ENCODE measurements at regions not wholly inside any gene's neighbourhood (a gene's known extent, or its start where the extent isn't known, plus 50 kb on each side); places are given as distances from the start of the nearest gene placed in this dataset.

GRCh38 chr12:92089559-92089958 is 56.1 kb downstream of the BTG1 start:
- DNase-seq, result no peak

- DNase-seq, result no peak
Measured at GRCh38 chr12:92088805-92089204, 56.8 kb downstream of the BTG1 start.

DNA sequence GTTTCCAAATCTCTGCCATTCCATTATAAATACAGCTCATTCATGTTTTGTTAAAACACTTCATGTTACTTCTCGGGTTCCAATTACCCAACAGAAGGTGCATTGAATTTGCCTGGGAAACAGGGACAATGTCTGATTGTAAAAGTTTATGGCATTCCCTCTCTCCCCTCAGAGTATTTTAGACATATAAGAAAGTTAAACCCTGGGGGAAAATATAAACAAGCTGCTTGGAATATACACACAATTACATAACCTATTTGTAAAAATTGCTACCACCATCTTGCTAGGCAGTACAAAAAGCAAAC is 60.0 kb downstream of the BTG1 start:
- no peak for DNase-seq

DNA sequence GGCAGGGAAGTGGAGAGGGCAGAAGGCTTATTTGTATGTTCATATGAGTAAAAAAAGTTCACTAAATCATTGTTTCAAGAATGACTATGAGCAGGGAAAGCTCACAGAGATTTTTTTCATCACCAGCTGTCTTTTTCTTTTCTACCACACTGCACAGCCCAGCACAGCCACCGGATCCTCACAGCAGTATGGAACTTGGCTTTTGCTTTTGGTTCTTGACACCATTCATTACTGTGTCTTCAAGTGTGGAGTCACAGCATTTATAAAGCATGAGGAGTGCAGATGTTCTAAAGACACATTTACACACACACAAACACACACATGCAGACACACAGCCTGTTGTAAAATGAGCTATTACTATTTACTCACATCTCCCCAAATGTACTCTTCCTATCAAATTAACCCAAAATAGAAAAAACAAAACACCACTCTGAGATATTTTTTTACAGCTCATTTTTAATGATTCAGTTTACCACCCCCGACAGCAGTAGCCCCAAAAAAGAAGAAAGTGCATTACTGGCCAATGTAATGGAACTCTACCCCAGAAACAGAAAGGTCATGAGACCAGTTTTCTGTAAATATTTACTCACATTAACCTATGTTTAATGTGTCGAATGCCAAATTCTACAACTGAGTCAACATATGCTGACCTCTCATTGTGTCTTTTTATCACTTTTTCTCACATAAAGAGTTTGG is 60.5 kb downstream of the BTG1 start:
- no peak for DNase-seq

- DNase-seq, result no peak
Measured at GRCh38 chr12:92080911-92081285, 64.7 kb downstream of the BTG1 start.

DNA sequence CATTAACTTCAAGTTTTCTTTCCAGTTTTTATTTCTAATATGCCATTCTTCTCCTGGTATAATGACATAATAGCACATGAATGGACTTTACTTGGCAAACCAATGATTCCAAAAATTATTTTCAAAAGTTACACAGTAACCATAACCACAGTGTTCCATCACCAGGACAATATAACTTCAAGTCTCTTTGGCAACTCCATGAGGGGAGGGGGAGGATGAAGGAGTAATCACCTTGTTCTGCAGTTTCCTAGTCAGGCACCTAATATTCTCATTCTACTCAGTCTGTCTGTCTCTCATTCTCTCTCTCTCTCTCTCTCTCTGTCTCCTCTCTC is 66.6 kb downstream of the BTG1 start:
- no peak for DNase-seq

- no peak for DNase-seq
Measured at GRCh38 chr12:92078167-92079053, 67.2 kb downstream of the BTG1 start.

DNA sequence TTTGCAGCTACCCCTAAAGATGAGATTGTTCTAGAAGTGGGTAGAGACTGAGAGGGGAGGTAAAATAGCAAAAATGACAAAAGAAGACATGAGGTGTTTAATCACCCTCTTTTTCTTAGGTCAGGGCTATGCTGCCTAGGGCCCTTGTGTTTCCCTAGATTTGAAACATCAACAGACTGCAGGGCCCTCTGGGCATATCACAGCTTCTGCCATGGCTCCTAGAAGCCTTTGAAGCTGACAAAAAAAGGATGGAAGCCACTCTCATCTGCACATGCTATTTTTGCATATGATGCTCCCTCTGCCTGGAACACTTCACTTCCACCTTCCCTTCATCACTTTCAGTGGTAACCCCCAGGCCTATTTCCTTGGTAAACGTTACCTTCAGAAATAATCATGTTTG is 68.1 kb downstream of the BTG1 start:
- DNase-seq, result no peak

DNA sequence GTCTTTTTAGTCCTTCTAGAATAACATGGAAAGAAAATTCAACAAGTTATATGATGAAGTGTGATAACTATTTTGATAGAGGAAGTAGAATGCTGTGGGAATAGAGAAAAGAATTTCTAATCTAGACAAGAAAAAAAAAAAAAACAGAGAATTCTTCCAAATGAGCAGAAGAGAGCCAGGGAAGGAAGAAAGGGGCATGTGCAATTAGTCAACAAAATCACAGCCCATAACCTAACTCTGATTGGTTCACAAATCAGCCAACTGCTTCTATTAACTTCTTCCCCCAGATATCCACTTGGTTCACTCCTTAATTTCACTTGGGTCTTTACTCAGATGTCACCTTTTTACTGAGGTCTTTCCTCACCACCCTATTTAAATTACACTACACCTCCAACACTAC is 69.5 kb downstream of the BTG1 start:
- DNase-seq, result no peak

DNA sequence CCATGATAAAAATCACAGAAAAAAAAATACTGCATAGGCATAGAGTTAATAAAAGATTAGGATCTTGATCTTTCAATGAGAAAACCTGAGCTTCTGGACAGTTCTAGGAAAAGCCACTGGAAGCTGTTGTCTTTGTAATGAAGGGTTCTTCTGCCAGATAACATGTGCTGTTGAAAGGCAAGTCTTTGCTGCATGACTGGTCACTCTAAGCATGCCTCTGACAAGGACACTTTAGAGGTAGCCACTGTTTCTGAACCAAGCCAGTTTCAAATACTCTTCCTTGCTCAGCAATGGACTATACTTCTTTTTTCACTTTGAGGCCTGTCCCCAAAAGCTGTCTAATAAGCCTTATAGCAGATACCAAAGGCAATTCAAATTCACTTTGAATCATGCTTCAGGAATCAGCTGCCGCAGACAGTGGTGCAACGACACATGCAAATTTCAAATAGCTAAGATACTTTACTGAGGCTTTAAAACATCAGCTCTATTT is 70.2 kb downstream of the BTG1 start:
- DNase-seq, result no peak

DNA sequence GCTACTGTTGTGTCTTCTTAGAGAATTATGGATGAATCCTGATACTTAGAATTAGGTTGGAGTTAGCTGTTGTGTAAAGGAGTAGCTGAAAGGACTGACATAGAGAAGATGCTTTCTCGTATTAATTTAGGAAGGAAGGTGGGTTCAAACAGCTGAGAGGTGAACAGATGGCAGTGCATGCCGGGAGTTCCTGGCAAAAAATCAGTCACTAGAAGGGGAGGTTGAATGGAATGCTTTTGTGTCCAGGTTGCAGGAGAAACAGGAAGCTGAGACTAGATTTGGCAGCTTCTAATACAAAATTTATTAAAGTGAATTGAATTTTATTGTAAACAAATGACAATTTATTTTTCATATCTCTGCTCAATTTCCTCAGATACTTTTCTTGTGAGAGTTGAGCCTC is 70.8 kb downstream of the BTG1 start:
- DNase-seq, result no peak

DNA sequence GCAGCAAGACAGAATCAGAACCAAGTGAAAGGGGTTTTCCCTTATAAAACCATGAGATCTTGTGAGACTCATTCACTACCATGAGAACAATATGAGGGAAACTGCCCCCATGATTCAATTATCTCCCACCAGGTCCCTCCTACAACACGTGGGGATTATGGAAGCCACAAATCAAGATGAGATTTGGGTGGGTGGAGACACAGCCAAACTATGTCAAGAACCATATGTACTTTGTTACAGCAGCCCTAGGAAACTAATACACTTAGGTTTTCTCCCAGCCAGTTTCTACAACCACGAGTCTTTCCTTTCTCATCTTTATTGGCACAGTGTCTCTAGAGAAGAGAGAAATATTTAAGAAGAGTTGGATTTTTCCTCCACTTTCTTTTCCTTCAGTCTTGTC is 72.6 kb downstream of the BTG1 start:
- DNase-seq, result no peak

DNA sequence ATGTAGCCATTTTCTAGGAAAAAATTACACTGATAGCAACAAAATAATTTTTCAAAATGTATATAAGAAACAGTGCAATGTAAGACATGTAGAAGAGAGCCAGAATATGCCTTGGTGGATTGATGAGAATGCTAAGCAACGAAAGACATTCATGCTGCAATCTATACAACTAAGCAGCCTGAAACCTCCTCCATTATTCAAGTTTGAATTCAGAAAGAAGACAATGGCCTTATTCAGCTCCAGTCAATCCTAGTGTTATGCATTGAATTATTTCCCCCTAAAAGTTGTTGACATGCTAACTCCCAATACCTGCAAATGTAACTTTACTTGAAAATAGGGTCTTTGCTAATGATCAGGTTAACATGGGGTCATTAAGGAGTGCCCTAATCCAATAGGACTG is 73.5 kb downstream of the BTG1 start:
- DNase-seq, result no peak

GRCh38 chr12:92070864-92071445 is 74.7 kb downstream of the BTG1 start:
- no peak for DNase-seq

GRCh38 chr12:92070054-92070863 is 75.4 kb downstream of the BTG1 start:
- no peak for DNase-seq

GRCh38 chr12:92068459-92068858 is 77.2 kb downstream of the BTG1 start:
- peak; percentile 47 for DNase-seq

GRCh38 chr12:92065639-92066038 is 80.0 kb downstream of the BTG1 start:
- DNase-seq, result no peak

DNA sequence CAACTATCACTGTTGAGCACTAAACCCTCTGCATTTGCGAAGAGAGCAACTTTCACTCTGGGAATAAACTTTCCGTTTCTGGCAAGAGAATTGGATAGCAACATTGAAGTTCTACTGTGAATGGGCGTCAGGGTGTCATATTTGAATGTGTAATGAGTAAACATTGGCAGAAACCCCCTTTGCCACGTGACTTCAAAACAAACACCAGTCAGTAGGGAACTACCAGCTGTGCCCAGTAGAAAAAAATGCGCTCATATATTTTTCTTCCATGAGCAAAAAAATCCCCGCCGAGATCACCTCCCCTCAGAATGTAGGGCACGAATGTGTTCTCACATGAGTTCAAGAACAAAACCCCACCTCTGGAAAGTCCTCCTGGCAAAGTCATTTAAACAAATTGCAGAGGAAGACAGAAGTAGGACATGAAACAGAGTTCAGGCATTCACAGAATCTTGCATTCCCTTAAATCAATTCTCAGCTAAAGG is 80.6 kb downstream of the BTG1 start:
- DNase-seq, result peak; percentile 52

DNA sequence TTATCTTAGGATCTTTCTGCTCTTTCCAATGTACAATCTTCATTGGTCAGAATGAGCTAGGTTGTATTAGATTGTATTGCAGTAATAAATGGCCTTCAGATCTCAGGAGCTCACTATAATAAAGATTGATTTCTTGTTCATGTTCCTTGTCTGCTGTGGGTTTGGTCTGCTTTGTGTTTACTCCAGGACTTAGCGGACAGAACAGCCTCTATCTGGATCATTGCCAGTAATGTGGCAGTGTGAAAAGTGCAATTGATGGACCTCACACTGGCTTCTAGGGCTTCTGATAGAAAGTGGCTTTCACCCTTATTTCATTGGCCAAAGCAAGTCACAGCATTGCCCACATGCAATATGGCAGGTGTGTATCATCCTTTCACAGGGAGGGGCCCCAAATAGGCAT is 81.2 kb downstream of the BTG1 start:
- peak; percentile 76 for DNase-seq

GRCh38 chr12:92063641-92064040 is 82.0 kb downstream of the BTG1 start:
- DNase-seq, result no peak

GRCh38 chr12:92062539-92063493 is 82.8 kb downstream of the BTG1 start:
- DNase-seq, result no peak

DNA sequence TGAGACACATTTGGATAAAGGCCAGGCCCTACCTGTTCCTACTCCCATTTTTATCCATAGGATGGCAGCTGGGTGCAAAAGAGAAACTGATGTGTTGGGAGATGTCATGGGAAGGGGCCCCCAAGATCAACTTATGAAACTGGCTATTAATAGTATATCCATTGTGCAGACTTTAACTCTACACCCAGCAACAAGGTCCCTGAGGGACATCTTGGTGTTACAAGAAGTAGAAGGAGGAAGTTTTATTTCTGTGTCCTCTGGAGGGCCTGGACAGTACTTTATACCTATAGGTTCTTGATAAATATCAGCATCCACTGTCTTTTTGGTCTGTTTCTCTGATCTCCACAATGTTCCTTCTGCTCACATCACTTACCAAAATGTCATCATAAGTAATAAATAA is 84.6 kb downstream of the BTG1 start:
- DNase-seq, result no peak

Measured in NCI-H510A treated with DMSO at 0.1 percent for 48 hours (cell line).